Right lung (tissue), 2 donors: ENCODE measurements at regions not wholly inside any gene's neighbourhood (a gene's known extent, or its start where the extent isn't known, plus 50 kb on each side); places are given as distances from the start of the nearest gene placed in this dataset.

ENCODE experiments used
- DNase-seq, 2 donors: peaks; one replicate each; pipeline ENCODE4 v3.0.0-alpha.2; 2013

DNA sequence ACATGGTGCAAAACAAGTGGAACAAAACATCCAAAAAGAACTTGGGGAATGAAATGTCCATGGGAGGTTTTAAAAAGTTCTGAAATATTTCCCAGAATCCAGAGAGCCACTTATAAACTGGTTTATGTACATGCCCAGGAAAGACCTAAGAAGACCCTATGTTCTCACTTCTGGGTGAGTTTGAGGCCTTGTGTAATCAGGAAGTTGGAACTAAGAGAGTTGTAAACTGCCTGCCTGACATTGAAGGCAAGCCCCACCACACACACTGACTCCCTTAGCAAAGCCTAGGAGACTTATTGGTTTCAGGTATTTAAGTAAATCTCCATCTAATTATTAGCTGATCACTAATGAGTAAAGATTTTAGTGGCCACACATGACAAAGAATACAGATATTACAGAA lies 142.5 kb downstream of the LRIG3 start:
- DNase-seq = no peak

DNA sequence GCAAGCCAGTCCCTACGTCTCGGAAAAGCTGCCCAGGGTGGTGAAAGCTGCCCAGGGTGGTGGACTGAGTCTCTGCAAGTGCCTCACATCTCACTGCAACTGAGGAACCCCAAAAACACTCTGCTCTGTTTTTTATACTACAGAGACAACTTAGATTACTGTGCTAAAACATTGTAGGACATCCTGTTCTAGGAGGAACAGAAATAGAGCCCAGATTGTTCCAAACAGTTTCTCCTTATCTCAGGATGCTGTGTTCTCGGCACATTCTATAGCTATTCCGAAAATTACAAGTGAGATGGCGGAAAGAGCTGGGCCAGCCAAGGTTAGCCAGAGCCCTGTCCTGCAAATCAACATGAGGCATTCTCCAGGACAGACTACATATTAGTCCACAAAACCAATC lies 138.7 kb downstream of the LRIG3 start:
- DNase-seq = no peak

DNA sequence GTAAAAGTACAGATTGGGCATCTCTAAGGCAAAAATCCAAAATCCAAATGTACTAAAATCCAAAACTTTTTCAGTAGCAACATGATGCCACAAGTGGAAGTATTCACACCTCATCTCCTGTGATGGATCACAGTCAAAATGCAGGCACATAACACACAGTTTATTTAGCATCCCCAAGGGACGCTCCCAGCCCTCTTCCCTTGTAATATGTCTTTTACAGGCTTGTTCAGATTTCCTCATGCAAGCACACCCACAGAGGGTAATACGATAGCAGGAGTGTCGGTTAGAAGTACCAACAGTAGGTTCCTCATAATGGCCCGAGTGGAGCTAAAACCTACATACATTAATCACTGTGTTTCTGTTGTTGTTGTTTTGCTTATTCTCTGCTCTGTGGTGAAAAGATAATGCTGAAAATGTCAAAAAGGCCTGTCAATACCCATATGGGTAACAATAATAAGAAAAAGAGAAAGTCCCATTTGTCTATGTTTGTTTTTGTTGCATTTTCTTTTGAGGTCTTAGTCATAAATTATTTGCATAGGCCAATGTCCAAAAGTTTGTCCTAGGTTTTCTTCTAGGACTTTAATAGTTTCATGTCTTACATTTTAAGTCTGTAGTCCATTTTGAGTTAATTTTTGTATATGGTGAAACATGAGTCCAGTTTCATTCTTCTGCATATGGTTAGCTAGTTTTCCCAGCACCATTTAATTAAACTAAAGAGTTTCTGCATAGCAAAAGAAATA lies 133.1 kb downstream of the LRIG3 start:
- no peak for DNase-seq

DNA sequence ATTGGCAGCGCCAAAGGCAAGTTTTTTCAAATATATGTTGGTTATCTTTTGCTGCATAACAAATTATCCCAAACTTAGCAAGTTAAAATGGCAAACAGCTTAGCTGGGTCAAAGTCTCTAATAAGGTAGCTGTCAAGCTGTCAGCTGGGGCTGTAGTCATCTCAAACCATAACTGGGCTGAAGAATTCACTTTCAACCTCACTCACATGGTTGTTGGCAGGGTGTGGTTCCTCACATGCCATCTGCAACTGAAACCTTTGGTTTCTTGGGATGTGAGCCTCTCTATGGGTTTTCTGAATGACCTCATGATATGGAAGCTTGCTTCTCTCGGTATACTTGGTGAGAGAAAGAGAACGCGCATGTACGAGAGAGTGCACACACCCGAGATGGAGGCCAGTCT lies 125.4 kb downstream of the LRIG3 start:
- DNase-seq = no peak

DNA sequence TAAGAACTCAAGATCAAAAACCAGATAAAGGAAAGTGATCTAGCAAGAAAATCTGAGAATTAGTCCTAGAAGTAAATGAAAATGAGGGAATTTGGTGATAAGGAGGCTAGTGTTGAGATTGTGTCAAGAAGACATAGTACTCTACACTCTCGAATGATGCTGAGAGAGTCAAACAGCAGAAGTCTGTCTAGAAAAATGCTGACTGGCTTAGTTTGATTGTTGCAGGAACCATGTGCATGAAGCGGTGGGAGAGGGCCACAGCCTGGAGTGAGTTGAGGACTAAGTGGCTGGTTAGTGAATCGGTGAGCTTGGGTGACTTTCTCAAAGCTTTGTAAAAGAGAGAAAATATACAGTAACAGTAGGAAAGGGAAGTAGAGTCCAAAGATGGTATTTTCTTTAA lies 124.5 kb downstream of the LRIG3 start:
- no peak for DNase-seq

DNA sequence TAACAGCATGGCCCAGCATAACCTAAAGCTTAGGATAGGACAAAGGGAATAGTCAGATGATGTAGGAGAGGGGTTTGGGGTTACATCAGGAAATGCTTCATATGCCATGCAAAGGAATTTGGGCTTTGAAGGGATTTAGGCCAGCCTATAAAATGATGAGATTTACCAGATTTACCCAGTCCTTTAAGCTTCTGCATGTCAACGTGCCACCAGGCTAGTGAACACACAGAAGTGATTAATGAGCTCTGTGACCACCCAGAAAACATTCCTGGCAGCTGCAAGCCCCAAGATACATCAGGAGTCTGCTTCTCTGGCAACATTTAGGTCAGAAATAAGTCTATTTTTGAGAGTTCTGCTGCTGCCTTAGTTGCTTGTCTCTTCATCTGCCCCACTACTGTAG lies 118.3 kb downstream of the LRIG3 start:
- no peak for DNase-seq

DNA sequence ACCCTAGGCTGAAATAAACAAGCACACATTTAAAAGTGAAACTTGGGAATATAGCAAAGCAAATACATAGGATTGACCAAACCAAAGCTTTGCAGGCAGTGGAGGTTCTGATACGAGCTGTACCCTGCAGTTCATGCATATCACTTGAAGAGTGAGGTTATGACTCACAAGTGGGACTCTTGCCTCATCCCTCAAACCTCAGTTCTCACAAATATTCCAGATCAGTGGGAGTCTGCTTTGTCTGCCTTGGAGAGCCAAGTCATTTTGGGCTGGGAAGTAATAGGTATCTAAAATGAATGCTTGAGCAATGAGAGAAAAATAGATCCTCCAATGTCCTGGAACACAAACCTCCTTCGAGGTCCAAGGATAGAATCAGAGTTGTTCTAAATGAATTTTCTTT lies 116.4 kb downstream of the LRIG3 start:
- no peak for DNase-seq

DNA sequence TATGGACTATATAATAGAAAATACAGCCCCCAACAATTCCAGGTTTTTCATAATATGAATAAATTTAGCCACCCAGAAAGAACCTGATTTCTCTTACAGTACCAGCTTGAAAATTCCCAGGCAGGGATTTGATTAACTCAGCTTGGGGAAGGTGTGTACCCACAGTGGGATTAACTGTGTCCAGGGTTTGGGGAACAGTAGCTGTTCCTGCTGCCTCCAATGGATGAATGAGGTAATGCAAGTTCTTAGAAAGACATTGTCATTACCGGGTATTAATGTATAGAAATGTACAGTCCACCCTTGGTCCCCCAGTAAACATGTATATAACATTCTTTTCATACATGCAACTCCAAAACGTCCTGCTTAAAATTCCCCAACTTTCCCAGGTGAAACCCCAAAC lies 115.6 kb downstream of the LRIG3 start:
- no peak for DNase-seq

DNA sequence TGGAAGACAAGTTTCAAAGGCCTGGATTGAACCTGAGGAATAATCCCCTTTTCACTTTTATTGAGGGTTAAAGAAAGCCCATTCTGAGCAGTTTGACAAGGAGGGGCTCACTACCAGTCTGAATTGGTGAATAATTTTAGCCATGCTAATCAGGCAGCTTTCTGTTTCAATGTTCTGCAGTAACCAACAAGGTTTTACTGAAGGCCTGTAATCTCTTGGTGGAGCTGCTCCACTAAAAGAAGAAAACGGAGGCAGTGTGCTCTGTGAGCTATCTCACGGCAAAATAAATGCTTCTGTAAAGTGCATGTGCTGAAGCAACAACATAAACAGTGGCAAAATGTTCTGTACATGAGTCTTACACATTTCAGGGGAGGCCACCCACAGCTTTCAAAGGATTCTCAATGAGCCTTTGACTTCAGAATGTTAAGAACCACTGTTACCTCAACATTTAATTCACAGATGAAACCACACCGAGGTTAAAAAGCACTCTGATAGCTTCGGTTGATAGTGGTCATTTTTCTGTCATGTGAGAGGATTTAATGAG lies 111.2 kb downstream of the LRIG3 start:
- no peak for DNase-seq

DNA sequence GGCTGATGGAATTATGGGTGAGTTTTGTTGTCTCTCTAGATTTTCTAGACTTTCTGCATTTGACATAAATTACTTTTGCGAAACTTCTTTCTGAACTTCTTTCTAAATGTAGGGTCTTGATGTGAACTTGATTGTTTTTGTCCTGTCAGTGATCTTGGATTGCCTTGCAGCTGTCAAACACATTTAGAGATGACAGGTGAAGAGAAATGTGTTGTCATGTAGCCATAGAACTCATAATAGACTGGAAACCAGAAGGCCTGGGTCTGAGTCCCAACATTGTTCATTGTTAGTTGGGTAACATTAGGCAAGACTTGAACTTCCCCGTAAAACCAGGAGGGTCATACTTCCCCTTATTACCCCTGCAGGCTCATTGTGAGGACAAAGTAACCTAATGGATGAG lies 109.0 kb downstream of the LRIG3 start:
- no peak for DNase-seq

DNA sequence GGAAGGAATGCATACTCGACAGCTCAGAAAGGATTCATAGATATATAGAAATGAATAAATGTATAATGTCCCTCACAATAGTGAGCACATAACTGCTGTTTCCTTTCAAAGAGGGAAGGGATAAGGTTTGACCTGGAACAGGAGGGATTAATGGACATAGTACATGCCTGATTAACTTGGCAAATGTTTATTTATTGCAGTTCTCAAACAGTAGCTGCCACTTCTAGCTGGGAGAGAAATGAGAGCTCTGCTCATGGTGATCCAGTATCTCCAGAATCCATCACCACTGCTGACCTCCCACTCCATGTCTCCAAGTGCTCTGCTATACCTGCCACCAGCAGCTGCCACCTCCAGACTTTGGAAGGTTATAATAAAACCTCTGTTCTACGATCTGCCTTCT lies 108.1 kb downstream of the LRIG3 start:
- no peak for DNase-seq

DNA sequence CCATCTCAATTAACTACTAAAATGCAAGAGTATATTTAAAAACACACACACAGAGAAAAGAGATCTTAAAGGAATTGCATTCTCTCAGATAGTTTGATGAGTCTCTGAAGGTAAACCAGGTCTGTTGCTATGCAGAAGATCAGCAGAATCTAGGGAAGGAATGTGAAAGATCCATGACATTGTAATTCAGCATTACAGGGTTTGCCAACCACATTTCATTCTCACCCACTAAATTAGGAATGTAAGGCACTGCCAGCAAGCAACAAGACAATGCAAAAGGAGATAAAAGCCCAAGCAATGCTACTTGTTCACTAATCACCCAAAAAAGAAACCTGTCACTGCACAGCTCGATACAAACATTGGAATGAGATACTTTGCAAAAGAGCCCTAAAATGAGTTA lies 106.3 kb downstream of the LRIG3 start:
- no peak for DNase-seq

DNA sequence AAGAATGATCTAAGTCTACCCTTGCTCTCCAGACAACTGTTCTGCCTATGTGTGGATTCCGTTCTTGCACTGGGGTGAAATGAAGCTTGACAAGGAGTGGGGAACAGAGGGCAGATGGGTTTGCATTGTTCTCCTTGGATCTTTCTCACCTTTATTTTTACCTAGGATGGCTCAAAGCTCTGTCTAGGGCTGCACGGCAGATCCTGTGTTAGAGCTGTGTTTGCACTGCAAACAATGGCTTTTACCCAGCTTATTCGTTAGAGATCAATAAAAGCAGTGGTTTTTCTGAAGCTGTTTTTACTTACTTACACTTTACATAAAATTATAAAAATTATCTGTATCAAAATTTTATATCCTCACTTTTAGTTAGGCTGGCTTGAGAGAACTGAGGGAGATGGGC lies 105.1 kb downstream of the LRIG3 start:
- DNase-seq = no peak

DNA sequence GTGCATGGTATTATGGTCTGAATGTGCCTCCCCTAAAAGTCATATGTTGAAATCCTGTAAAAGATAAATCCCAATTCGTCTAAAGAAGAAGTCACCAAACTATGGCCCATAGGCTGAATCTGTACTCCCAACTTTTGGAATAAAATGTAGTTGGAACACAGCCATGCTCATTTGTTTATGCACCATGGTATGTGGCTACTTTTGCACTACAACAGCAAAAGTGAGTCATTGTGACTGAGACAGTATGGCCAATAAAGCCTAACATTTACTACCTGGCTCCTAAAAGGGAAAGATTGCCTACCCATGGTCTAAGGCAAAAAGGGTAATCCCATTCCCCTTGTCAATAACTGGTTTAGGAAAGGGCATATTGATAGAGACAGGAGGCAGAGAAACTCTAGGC lies 101.8 kb downstream of the LRIG3 start:
- DNase-seq = no peak

DNA sequence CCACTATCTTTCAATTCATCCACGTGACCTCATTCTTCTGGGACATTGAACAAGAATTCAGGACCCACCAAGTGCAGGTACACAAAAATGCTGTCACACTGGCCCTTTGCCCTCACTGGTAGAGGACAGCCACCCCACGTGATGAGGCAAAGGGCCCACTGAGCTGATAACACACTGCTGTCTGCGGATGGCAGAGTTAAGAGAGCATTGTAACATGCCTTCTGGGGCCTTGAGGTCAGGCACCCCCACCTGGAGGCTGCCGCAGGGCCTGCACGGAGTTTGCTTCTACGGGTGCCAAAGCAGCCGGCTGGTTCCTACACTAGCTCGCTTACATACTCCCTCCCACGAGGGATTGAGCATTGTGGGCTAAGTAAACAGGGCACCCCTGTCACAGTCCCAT lies 101.0 kb downstream of the LRIG3 start:
- DNase-seq = no peak

DNA sequence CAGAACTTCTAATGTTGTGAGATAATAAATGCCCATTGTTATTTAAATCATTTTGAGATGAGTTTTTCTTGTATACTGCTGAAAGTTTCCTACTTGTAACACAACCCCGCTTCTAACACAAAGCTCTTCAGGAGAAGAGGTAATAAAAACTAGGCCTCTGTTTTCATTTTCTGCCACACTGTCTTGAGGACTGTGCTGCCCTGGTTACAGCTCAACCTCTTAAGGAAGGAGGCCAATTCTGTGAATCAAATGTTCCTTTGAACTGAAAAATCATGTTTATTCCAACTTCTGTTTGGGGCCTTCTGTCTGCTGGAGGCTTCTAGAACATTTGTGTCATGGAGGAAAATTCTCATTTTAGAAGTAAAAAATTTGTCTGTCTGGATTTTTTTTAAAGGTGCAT lies 100.3 kb downstream of the LRIG3 start:
- no peak for DNase-seq
